Gastrocnemius medialis (tissue), 4 donors: ENCODE measurements at regions not wholly inside any gene's neighbourhood (a gene's known extent, or its start where the extent isn't known, plus 50 kb on each side); places are given as distances from the start of the nearest gene placed in this dataset.
"Not testable (repeated sequence)": the region's sequence is repeated elsewhere in the genome, so short reads cannot be mapped to it uniquely, and the experiment has no call there.

Experiments used
- POLR2A ChIP-seq, 2 donors: fragments of 450-650 bp; IDR thresholded peaks; one replicate each; pipeline ENCODE4 v1.6.1; 2017; ENCODE audit warnings: antibody characterized with exemption in 2 of 2, mild to moderate bottlenecking in 2 of 2, moderate library complexity in 2 of 2
- TF ChIP-seq, protein P1 (sequence below), 5 experiments: fragments of 450-650 bp in 3 of 5; fragments of 200-600 bp in 2 of 5; sonication (generic) in 2 of 5; IDR thresholded peaks in 4 of 5; conservative IDR thresholded peaks in 1 of 5; 1 replicate in 4 of 5; 2 replicates in 1 of 5; pipeline ENCODE4 v1.5.1; 2016 to 2019; ENCODE audit warnings: antibody characterized with exemption in 5 of 5, mild to moderate bottlenecking in 3 of 5, moderate library complexity in 3 of 5

DNA sequence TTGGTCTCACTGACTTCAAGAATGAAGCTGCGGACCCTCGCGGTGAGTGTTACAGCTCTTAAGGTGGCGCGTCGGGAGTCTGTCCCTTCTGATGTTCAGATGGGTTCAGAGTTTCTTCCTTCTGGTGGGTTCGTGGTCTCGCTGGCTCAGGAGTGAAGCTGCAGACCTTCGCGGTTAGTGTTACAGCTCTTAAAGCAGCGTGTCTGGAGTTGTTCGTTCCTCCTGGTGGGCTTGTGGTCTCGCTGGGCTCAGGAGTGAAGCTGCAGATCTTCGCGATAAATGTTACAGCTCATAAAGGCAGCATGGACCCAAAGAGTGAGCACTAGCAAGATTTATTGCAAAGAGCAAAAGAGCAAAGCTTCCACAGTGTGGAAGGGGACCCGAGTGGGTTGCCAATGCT is 119.1 kb upstream of the TOP1 start:
- TF ChIP-seq, protein P1, sequence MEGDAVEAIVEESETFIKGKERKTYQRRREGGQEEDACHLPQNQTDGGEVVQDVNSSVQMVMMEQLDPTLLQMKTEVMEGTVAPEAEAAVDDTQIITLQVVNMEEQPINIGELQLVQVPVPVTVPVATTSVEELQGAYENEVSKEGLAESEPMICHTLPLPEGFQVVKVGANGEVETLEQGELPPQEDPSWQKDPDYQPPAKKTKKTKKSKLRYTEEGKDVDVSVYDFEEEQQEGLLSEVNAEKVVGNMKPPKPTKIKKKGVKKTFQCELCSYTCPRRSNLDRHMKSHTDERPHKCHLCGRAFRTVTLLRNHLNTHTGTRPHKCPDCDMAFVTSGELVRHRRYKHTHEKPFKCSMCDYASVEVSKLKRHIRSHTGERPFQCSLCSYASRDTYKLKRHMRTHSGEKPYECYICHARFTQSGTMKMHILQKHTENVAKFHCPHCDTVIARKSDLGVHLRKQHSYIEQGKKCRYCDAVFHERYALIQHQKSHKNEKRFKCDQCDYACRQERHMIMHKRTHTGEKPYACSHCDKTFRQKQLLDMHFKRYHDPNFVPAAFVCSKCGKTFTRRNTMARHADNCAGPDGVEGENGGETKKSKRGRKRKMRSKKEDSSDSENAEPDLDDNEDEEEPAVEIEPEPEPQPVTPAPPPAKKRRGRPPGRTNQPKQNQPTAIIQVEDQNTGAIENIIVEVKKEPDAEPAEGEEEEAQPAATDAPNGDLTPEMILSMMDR (IDR thresholded peaks at IDR 0.05 in 4 of 5, conservative IDR thresholded peaks at IDR 0.05 in 1 of 5), result not testable (repeated sequence)
- TF ChIP-seq POLR2A (IDR thresholded peaks at IDR 0.05), result not testable (repeated sequence)
